ENCODE measurements at regions not wholly inside any gene's neighbourhood (a gene's known extent, or its start where the extent isn't known, plus 50 kb on each side); places are given as distances from the start of the nearest gene placed in this dataset.
"Not testable (repeated sequence)": the region's sequence is repeated elsewhere in the genome, so short reads cannot be mapped to it uniquely, and the experiment has no call there.

DNA sequence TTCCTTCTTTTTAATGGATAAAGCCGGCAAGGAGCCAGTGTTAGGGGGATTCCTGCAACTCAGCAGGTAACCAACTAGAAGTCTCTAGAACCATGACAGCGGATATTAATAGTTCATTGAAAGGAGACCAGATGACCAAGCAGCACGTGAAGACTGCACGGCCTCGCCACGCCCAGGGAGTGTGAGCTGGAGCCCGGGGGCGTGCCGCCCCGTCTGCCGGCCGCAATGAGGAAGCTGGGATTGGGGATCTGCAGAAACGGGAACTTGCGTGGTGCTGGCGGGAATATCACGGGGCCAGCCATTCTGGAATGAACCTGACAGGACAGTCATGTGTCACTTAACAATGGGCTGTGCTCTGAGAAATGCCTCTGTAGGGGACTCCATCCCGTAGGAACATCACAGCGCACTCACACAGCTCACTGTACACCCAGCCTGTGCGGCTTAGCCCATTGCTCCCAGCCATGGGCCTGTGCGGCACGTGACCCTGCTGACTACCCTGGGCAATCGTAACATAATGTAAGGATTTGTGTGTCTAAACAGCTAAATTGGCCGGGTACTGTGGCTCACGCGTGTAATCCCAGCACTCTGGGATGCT lies 4092.8 kb upstream of the TPTE start:
- DNase-seq (ENCODE audit: low spot score): not testable (repeated sequence)

GRCh38 chr21:6429924-6430323 lies 4091.5 kb upstream of the TPTE start:
- DNase-seq (ENCODE audit: low spot score): not testable (repeated sequence)

DNA sequence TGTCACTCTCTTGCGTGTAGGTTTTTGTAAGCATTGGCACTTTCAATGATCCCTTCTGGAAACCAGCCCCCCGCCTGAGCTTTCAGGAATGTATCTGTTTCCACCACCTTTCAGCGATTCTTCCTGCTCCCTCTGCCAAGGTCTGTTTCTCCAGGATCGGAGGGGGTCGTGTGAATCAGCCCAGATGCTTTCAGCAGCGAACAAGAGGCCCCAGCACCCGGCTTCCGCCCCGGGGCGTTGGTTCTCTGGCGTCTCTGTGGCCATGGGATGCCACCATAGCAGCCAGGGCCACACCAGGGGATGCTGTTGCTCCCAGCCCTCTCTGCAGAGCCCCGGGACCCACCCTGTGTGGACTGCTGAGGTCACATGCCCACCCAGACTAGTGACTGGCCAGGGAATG lies 4088.2 kb upstream of the TPTE start:
- not testable (repeated sequence) for DNase-seq (ENCODE audit: low spot score)

- not testable (repeated sequence) for DNase-seq (ENCODE audit: low spot score)
Measured at GRCh38 chr21:6436205-6436604, 4085.2 kb upstream of the TPTE start.

GRCh38 chr21:6436971-6437833 lies 4084.2 kb upstream of the TPTE start:
- DNase-seq (ENCODE audit: low spot score): not testable (repeated sequence)

- not testable (repeated sequence) for DNase-seq (ENCODE audit: low spot score)
Measured at GRCh38 chr21:6437834-6438187, 4083.6 kb upstream of the TPTE start.

GRCh38 chr21:6439058-6439457 lies 4082.3 kb upstream of the TPTE start:
- DNase-seq (ENCODE audit: low spot score): not testable (repeated sequence)

DNA sequence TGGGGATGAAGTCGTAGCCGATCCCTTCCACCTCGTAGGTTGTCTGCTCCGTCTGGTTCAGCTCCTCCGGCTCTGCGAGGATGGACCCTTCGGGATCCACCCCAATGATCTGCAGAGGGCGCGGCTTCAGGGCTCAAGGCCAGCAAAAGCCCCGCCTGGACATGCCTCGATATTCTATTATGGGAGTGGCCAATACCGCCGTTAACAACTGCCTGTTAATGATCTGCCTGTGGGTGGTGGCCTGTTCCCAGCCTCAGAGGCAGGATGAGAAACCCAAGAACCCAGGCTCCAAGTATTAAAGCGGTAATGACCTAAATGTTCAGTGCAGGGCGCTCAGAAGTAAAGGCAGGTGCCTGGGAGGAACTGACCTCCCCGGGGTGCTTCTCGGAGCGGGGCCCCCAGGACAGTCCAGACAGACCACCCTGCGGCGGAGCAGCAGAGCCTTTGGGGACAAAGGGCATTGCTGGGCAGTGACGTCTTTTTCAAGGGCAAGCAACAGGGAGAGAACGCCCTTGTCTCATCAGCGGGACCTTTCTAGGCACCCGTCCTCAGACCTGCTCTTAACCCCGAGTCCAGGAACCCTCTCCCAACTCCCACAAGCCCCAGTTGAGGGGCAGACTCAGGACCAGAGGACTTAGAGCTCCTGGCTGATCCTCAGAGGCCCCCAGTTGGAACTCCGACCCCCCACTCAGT lies 4066.6 kb upstream of the TPTE start:
- DNase-seq (ENCODE audit: low spot score): not testable (repeated sequence)

- DNase-seq (ENCODE audit: low spot score): not testable (repeated sequence)
Measured at GRCh38 chr21:6456011-6456661, 4065.2 kb upstream of the TPTE start.

DNA sequence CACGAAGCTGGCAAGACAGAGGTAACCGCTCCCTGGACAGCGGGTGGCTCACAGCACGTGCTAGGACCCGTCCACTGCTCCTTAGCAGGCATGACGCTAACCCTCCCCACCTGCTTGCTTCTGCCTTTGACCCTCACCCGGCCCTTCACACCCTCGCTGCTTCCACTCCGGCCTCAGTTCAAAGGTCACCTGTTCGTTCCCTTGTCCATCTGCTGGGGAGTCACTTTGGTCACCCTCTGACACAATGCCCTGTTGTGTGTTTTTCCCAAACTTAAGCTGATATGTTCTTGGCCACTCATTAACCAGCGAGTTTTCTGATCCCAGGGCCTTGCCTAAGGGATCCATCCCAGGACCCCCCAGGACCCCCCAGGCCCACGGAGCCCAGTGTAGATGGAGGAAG lies 4061.6 kb upstream of the TPTE start:
- DNase-seq (ENCODE audit: low spot score): not testable (repeated sequence)

- DNase-seq (ENCODE audit: low spot score): not testable (repeated sequence)
Measured at GRCh38 chr21:6461358-6461757, 4060.0 kb upstream of the TPTE start.

DNA sequence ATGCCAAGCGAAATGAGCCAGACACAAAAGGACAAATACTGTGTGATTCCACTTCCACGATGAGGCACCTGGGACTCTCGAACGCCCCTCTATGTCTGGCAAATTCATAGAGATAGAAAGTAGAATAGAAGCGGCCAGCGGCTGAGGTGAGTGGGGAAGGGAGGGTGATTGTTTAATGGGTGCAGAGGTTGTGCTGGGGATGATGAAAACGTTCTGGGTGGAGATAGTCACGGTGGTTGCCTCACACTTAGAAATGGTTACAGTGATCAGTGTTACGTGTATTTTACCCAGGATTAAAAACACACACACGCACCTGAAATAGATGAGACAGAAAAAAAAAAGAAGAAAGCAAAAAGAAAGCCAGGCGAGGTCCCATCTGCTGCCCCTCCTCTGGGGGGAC lies 4057.0 kb upstream of the TPTE start:
- not testable (repeated sequence) for DNase-seq (ENCODE audit: low spot score)

DNA sequence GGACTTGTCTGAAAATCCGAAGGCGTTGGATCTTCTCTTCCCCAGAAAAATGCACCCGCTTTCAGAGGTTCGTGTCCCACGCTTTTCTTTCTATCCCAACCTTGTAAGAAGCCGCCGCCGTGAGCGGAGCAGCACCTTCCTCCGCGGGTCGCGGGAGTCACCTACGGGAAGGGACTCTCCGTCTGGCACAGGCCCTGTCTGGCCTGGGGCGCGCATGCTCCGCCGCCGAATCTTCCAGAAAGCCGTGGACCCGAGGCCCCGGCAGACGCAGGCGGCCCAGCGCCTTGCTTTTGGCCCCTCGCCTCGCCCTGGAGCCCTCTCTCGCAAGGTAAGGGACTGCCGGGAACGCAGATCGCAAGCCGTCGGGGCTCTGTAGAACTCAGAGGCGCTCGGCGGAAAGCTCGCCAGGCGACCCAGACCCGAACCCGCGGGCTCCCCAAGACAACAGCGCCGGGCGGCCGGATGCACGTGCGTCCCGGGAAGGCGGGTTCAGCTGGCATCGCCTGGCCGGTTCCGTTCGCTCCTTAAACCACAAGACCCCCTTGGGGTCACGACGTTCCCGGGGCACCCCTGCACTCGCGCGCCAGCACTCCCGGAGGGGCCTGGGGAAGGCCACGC lies 4055.2 kb upstream of the TPTE start:
- not testable (repeated sequence) for DNase-seq (ENCODE audit: low spot score)

DNA sequence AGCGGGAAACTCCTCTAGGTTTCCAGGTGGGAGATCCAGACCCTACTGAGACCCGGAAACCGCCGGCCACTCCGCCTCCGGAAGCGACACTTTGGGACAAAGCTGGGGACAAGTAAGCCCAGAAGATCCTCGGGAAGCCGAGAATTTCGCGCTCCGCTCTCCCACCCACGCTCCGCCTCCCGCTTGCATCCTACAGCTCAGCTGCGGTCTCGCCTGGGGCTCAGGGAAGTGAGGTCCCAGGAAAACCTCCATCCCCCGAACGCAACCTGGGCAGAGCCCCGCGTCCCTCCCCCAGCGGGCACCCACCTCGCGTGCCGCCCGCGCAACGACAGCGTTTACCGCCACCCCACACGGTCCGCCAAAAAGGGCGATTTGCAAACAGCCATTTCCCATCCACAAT lies 4054.7 kb upstream of the TPTE start:
- DNase-seq (ENCODE audit: low spot score): not testable (repeated sequence)

GRCh38 chr21:6467189-6467774 lies 4054.1 kb upstream of the TPTE start:
- DNase-seq (ENCODE audit: low spot score): not testable (repeated sequence)

GRCh38 chr21:6467907-6468306 lies 4053.5 kb upstream of the TPTE start:
- DNase-seq (ENCODE audit: low spot score): not testable (repeated sequence)

GRCh38 chr21:6468331-6468860 lies 4053.0 kb upstream of the TPTE start:
- DNase-seq (ENCODE audit: low spot score): not testable (repeated sequence)

GRCh38 chr21:6474250-6474968 lies 4047.0 kb upstream of the TPTE start:
- DNase-seq (ENCODE audit: low spot score): not testable (repeated sequence)

- not testable (repeated sequence) for DNase-seq (ENCODE audit: low spot score)
Measured at GRCh38 chr21:6481116-6481515, 4040.3 kb upstream of the TPTE start.

GRCh38 chr21:6482616-6483015 lies 4038.8 kb upstream of the TPTE start:
- not testable (repeated sequence) for DNase-seq (ENCODE audit: low spot score)
